SK-N-MC (cell line): ENCODE measurements at regions not wholly inside any gene's neighbourhood (a gene's known extent, or its start where the extent isn't known, plus 50 kb on each side); places are given as distances from the start of the nearest gene placed in this dataset.

ENCODE experiments used
- EZH2 ChIP-seq: fragments of 200-600 bp; sonication (generic); IDR thresholded peaks from one replicate; pipeline ENCODE4 v1.6.1; 2017; ENCODE audit warnings: antibody characterized with exemption
- POLR2AphosphoS5 ChIP-seq: IDR thresholded peaks from 2 replicates; pipeline ENCODE4 v1.6.1; 2012; ENCODE audit warnings: mild to moderate bottlenecking, low read depth, low read length, borderline replicate concordance

DNA sequence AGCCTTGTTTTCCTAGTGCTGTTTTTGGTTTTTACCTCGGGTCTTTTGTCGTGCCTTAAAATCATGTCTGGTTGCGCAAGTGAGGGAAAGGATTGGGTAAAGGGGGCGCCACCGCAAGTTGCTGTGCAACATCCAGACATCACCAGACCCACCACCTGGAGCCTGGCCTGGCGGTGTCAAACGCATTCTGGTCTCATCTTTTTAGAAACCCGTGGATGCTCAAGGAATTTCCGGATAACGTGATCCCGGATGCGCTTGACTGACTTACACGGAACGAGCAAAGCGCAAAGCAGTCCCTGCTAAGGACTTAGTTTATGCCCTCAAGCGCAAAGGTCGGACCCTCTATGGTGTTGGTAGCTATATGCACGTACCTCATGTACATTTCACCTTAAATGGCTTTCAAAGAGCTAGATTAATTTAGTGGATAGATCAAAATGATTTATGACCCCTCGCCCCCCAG is 105.2 kb downstream of the OR2B2 start:
- TF ChIP-seq EZH2 (no peak), POLR2AphosphoS5 (no peak)
